Fibroblast of the aortic adventitia (primary cell): ENCODE measurements at regions not wholly inside any gene's neighbourhood (a gene's known extent, or its start where the extent isn't known, plus 50 kb on each side); places are given as distances from the start of the nearest gene placed in this dataset.
"Not testable (repeated sequence)": the region's sequence is repeated elsewhere in the genome, so short reads cannot be mapped to it uniquely, and the experiment has no call there.

Experiments
- DNase-seq: peaks from one replicate; pipeline ENCODE4 v3.0.0-alpha.2; 2010; ENCODE audit warnings: low read depth
- H3K4me3 ChIP-seq: 2 replicates; pipeline ENCODE4 v1.5.1; 2011; ENCODE audit warnings: low read depth, mild to moderate bottlenecking, control low read depth, low read length, moderate library complexity
- TF ChIP-seq, protein P1 (sequence below): IDR thresholded peaks from 2 replicates; pipeline ENCODE4 v1.5.1; 2011; ENCODE audit warnings: mild to moderate bottlenecking, low read length, control low read depth, inconsistent platforms; ENCODE audit not compliant: insufficient read depth

DNA sequence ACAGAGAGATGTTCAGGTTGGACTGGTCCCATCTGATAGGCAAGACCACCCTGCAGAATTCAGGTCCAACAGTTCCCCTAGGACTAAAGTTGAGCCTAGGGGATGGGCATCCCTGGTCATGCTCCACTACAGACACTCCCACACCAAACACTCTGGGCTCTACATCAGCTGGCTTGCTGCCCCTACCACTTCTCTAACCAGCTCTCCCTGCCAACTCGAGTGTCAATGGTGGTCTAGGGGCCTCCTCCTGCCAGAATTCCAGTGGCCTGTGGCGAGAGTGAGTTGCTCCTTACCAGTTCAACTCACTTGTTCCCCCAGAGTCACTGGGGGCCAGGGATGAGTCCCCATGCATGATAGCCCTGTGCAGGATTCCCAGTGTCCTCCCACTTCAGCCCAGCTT lies 316.2 kb upstream of the PPP2R3A start:
- no peak for DNase-seq
- TF ChIP-seq, protein P1, sequence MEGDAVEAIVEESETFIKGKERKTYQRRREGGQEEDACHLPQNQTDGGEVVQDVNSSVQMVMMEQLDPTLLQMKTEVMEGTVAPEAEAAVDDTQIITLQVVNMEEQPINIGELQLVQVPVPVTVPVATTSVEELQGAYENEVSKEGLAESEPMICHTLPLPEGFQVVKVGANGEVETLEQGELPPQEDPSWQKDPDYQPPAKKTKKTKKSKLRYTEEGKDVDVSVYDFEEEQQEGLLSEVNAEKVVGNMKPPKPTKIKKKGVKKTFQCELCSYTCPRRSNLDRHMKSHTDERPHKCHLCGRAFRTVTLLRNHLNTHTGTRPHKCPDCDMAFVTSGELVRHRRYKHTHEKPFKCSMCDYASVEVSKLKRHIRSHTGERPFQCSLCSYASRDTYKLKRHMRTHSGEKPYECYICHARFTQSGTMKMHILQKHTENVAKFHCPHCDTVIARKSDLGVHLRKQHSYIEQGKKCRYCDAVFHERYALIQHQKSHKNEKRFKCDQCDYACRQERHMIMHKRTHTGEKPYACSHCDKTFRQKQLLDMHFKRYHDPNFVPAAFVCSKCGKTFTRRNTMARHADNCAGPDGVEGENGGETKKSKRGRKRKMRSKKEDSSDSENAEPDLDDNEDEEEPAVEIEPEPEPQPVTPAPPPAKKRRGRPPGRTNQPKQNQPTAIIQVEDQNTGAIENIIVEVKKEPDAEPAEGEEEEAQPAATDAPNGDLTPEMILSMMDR, result no peak
- no peak overlapping the region for H3K4me3 ChIP-seq

DNA sequence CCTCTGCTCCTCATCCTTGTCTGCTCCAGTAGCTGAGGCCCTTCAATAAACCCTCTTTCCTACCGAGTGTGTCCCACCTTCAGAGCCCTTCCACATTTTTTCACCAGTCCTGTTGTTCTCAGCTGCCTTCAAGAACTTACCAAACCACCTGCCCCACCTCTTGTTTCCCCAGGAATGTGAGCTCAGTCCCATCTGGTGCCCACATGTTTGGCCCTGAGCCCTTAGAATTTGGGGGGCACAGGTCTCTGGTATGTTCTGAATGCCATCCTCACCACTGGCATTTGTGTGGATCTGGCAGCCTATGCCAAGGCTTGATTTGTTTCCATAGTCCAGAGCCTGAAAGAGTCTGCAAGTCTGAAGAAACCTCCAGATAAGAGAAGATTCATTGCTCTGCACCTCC lies 315.2 kb upstream of the PPP2R3A start:
- DNase-seq, result no peak
- TF ChIP-seq, protein P1, result no peak
- H3K4me3 ChIP-seq, result no peak overlapping the region

DNA sequence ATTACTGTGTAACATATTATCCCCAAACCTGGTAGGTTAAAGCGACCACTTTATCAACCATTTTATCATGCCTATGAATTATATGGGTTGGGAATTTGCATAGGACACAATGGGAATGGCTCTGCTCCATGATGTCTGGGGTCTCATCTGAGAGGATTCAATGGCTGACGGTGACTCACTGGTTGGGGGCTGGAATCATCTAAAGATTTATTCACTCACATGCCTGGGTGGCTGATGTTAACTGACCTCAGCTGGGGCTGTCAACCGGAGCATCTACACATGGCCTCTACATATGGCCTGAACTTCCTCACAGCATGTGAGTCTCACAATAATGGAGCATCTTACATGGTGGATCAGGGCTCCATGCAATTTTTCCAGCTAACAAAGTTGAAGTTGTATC lies 313.1 kb upstream of the PPP2R3A start:
- DNase-seq, result no peak
- H3K4me3 ChIP-seq, result no peak overlapping the region
- TF ChIP-seq, protein P1, result no peak

DNA sequence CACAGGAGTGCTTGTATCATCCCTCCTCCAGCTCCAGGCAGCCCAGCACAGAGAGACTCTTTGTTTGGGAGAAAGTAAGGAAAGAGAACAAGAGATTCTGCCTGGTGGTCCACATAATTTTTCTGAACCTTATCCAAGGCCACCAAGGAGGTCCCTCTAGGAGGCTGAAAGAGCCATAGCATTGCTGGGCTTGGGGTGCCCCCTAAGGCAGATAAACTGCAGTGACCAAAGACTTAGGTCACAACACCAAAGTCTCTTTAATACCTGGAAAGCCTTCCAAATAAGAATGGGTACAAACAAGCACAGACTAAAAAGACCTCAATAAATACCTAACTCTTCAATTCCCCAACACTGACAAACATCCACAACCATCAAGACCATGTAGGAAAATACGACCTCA lies 310.2 kb upstream of the PPP2R3A start:
- DNase-seq, result no peak
- TF ChIP-seq, protein P1, result no peak
- H3K4me3 ChIP-seq, result no peak overlapping the region

DNA sequence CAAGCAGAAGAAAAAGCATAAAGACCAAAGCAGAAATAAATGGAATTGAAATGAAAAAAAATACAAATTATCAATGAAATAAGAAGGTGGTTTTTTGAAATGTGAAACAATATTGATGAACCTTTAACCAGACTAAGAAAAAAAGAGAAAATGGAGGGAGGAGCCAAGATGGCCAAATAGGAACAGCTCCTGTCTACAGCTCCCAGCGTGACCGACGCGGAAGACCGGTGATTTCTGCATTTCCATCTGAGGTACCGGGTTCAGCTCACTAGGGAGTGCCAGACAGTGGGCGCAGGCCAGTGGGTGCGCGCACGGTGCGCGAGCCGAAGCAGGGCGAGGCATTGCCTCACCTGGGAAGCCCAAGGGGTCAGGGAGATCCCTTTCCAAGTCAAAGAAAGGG lies 307.1 kb upstream of the PPP2R3A start:
- H3K4me3 ChIP-seq, DNase-seq: not testable (repeated sequence)

DNA sequence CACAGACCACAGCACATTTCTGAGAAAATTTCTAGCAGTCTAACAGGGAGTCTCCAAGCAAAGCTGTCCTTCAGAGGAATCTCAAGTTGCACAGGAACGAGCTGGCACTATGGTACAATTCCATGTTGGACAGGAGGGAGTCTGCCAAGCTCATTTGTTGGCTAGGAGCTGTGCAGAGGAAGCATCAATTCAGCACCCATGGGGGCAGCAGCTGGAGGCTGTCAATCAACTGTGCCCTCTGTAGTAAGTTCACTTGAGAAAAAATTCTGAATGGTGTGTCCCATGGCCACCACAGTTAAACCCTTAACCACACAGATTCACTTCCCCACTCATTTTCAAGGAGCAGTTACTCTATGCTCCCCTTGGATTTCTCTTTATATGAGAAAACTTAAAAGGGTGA lies 298.5 kb upstream of the PPP2R3A start:
- no peak overlapping the region for H3K4me3 ChIP-seq
- no peak for DNase-seq
- TF ChIP-seq, protein P1, result no peak

DNA sequence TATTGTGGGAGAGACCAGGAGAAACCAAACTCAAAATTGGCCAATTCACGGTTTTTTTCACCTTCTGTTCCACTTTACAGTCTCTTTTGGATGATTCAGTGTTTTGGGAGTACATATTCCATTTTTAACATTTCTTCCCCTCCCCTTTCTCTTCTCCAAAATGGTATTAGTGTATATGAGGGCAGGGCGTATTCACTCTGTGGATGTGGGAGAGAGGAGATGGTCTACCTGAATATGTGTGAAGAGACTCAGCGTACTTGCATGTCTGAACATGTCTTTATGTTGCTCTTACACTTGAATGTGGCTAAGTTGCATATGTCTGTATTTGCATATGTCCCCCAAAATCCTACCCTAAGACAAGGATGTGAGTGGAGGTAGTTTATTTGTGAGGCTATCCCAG lies 291.0 kb upstream of the PPP2R3A start:
- no peak overlapping the region for H3K4me3 ChIP-seq
- TF ChIP-seq, protein P1, result no peak
- no peak for DNase-seq
